Smooth muscle cell (in vitro differentiated cells): ENCODE measurements at regions not wholly inside any gene's neighbourhood (a gene's known extent, or its start where the extent isn't known, plus 50 kb on each side); places are given as distances from the start of the nearest gene placed in this dataset.

Experiments
- DNase-seq: peaks from one replicate; lab custom pipeline; 2025; ENCODE audit not compliant: unreplicated experiment; lab: John Stamatoyannopoulos, UW
- H2AFZ ChIP-seq: fragments of 200-600 bp; sonication (generic); 2 replicates; pipeline ENCODE4 v1.6.0; 2016; ENCODE audit warnings: antibody characterized with exemption, low read depth, mild to moderate bottlenecking
- H3F3A ChIP-seq: fragments of 200-600 bp; sonication (generic); 2 replicates; pipeline ENCODE4 v1.6.0; 2017; ENCODE audit warnings: antibody characterized with exemption, low read depth
- H3K27ac ChIP-seq: fragments of 200-600 bp; sonication (generic); 2 replicates; pipeline ENCODE4 v1.5.1; 2016; ENCODE audit warnings: low read depth, mild to moderate bottlenecking
- H3K27me3 ChIP-seq: fragments of 200-600 bp; sonication (generic); 2 replicates; pipeline ENCODE4 v1.6.1; 2016; ENCODE audit warnings: low read depth, mild to moderate bottlenecking
- H3K36me3 ChIP-seq: fragments of 200-600 bp; sonication (generic); 2 replicates; pipeline ENCODE4 v1.5.1; 2016; ENCODE audit warnings: low read depth
- H3K4me1 ChIP-seq: fragments of 200-600 bp; sonication (generic); 2 replicates; pipeline ENCODE4 v1.5.1; 2016; ENCODE audit warnings: low read depth
- H3K4me2 ChIP-seq: fragments of 200-600 bp; sonication (generic); 2 replicates; pipeline ENCODE4 v1.6.0; 2016; ENCODE audit warnings: mild to moderate bottlenecking
- H3K4me3 ChIP-seq: fragments of 200-600 bp; sonication (generic); 2 replicates; pipeline ENCODE4 v1.5.1; 2016; ENCODE audit warnings: mild to moderate bottlenecking
- H3K79me2 ChIP-seq: fragments of 200-600 bp; sonication (generic); 2 replicates; pipeline ENCODE4 v1.6.0; 2016; ENCODE audit warnings: low read depth, mild to moderate bottlenecking
- H3K9ac ChIP-seq: fragments of 200-600 bp; sonication (generic); 2 replicates; pipeline ENCODE4 v1.6.0; 2016; ENCODE audit warnings: low read depth
- H3K9me3 ChIP-seq: fragments of 200-600 bp; sonication (generic); replicated peaks from 2 replicates; pipeline ENCODE4 v1.5.1; 2016; ENCODE audit warnings: low read depth
- H4K20me1 ChIP-seq: fragments of 200-600 bp; sonication (generic); 2 replicates; pipeline ENCODE4 v1.6.0; 2016; ENCODE audit warnings: low read depth
- WGBS: methylation state at CpG from one replicate; pipeline ENCODE4 v1.1.7; 2016; ENCODE audit warnings: low lambda C conversion rate; 5-methylcytosine and 5-hydroxymethylcytosine counted together
- TF ChIP-seq, protein P1 (sequence below): fragments of 200-600 bp; sonication (generic); IDR thresholded peaks from 2 replicates; pipeline ENCODE4 v1.5.1; 2017; ENCODE audit warnings: borderline replicate concordance, mild to moderate bottlenecking, antibody characterized with exemption; ENCODE audit not compliant: insufficient read depth, poor library complexity, severe bottlenecking

GRCh38 chr4:92100975-92101374 lies 202.8 kb upstream of the GRID2 start:
- H3K4me1 ChIP-seq = no peaks in the 10 kb centered on the region
- no peaks in the 10 kb centered on the region for H4K20me1 ChIP-seq
- no peaks in the 10 kb centered on the region for H3K27me3 ChIP-seq
- H3K9ac ChIP-seq = no peak overlapping the region
- TF ChIP-seq, protein P1, sequence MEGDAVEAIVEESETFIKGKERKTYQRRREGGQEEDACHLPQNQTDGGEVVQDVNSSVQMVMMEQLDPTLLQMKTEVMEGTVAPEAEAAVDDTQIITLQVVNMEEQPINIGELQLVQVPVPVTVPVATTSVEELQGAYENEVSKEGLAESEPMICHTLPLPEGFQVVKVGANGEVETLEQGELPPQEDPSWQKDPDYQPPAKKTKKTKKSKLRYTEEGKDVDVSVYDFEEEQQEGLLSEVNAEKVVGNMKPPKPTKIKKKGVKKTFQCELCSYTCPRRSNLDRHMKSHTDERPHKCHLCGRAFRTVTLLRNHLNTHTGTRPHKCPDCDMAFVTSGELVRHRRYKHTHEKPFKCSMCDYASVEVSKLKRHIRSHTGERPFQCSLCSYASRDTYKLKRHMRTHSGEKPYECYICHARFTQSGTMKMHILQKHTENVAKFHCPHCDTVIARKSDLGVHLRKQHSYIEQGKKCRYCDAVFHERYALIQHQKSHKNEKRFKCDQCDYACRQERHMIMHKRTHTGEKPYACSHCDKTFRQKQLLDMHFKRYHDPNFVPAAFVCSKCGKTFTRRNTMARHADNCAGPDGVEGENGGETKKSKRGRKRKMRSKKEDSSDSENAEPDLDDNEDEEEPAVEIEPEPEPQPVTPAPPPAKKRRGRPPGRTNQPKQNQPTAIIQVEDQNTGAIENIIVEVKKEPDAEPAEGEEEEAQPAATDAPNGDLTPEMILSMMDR = no peak
- H3K4me3 ChIP-seq = no peak overlapping the region
- H3K9me3 ChIP-seq = no peaks in the 10 kb centered on the region
- no peak overlapping the region for H3K27ac ChIP-seq
- H3F3A ChIP-seq = no peaks in the 10 kb centered on the region
- H2AFZ ChIP-seq = no peak overlapping the region
- H3K4me2 ChIP-seq = no peak overlapping the region
- no peaks in the 10 kb centered on the region for H3K79me2 ChIP-seq
- H3K36me3 ChIP-seq = no peaks in the 10 kb centered on the region
- no peak for DNase-seq

GRCh38 chr4:92101737-92102172 lies 202.0 kb upstream of the GRID2 start:
- no peak overlapping the region for H2AFZ ChIP-seq
- no peaks in the 10 kb centered on the region for H3F3A ChIP-seq
- DNase-seq = no peak
- H3K79me2 ChIP-seq = no peaks in the 10 kb centered on the region
- no peaks in the 10 kb centered on the region for H3K9me3 ChIP-seq
- no peak overlapping the region for H3K4me3 ChIP-seq
- TF ChIP-seq, protein P1 = no peak
- no peaks in the 10 kb centered on the region for H3K4me1 ChIP-seq
- no peaks in the 10 kb centered on the region for H3K27me3 ChIP-seq
- H4K20me1 ChIP-seq = no peaks in the 10 kb centered on the region
- no peaks in the 10 kb centered on the region for H3K36me3 ChIP-seq
- H3K27ac ChIP-seq = no peak overlapping the region
- no peak overlapping the region for H3K4me2 ChIP-seq
- H3K9ac ChIP-seq = no peak overlapping the region

- Histone ChIP-seq H3K27me3 (no peaks in the 10 kb centered on the region), H3K4me1 (no peaks in the 10 kb centered on the region), H3K9me3 (no peaks in the 10 kb centered on the region), H3K4me2 (no peak overlapping the region), H4K20me1 (no peaks in the 10 kb centered on the region), H3K27ac (no peak overlapping the region), H3F3A (no peaks in the 10 kb centered on the region), H3K36me3 (no peaks in the 10 kb centered on the region), H3K4me3 (no peak overlapping the region), H3K9ac (no peak overlapping the region), H3K79me2 (no peaks in the 10 kb centered on the region), H2AFZ (no peak overlapping the region)
- no peak for DNase-seq
- WGBS = 96% methylated on average over 2 of the region's 2 CpGs
- TF ChIP-seq, protein P1 = no peak
Measured at GRCh38 chr4:92104506-92104905, 199.3 kb upstream of the GRID2 start.

- H3K27ac ChIP-seq = peak overlapping the region; percentile 4
- no peaks in the 10 kb centered on the region for H3F3A ChIP-seq
- TF ChIP-seq, protein P1 = no peak
- no peak for DNase-seq
- H3K4me3 ChIP-seq = no peak overlapping the region
- H4K20me1 ChIP-seq = no peaks in the 10 kb centered on the region
- H3K4me1 ChIP-seq = no peaks in the 10 kb centered on the region
- no peaks in the 10 kb centered on the region for H3K27me3 ChIP-seq
- H3K36me3 ChIP-seq = no peaks in the 10 kb centered on the region
- H3K79me2 ChIP-seq = no peaks in the 10 kb centered on the region
- WGBS = 51% methylated on average over 2 of the region's 2 CpGs
- peak overlapping the region; percentile 37 for H3K4me2 ChIP-seq
- H2AFZ ChIP-seq = peak overlapping the region; percentile 13
- no peaks in the 10 kb centered on the region for H3K9me3 ChIP-seq
- no peak overlapping the region for H3K9ac ChIP-seq
Measured at GRCh38 chr4:92106816-92107215, 196.9 kb upstream of the GRID2 start.
